ENCODE measurements at regions not wholly inside any gene's neighbourhood (a gene's known extent, or its start where the extent isn't known, plus 50 kb on each side); places are given as distances from the start of the nearest gene placed in this dataset.

GRCh38 chr11:71189768-71190315, 62.5 kb downstream of the SHANK2 start (continued):
- no peak for TF ChIP-seq CHD7 (IDR thresholded peaks at IDR 0.05; ENCODE audit: insufficient replicate concordance, low read length)
- TF ChIP-seq RFX5 (IDR thresholded peaks at IDR 0.05; ENCODE audit: borderline replicate concordance, low read depth, low read length) = no peak

Measured in H1 (cell line).